ENCODE measurements at regions not wholly inside any gene's neighbourhood (a gene's known extent, or its start where the extent isn't known, plus 50 kb on each side); places are given as distances from the start of the nearest gene placed in this dataset.

DNA sequence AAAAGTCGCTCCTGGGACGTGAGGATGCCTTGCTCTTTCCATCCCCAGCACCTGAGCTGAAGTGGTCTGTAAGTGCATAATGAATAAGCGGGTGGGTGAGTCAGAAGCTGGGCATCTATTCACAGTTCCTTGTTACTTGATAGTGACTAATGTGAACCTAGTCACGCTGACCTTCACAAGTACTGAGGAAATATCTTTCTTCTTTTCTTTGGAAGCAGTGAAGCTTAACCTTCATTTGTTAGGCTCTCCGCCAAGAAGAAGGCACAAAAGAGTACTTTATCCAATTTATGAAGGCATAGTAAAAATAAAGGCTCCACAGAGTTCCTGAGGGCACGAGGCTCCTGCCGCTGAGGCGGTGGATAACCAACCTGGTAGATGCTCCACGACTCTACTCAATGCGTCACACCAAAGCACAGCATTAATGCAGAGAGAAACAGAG, 475.7 kb upstream of the SLIT2 start:
- TF ChIP-seq ARNTL (CRISPR knock-in tag; IDR thresholded peaks at IDR 0.05; ENCODE audit: borderline replicate concordance, low read depth) (no peak), ZNF565 (CRISPR knock-in tag; conservative IDR thresholded peaks at IDR 0.05; ENCODE audit: low read depth) (no peak), CSDC2 (CRISPR knock-in tag; IDR thresholded peaks at IDR 0.05) (no peak), ZFP30 (CRISPR knock-in tag; IDR thresholded peaks at IDR 0.05) (no peak), OSR1 (CRISPR knock-in tag; IDR thresholded peaks at IDR 0.05) (no peak), CREB5 (CRISPR knock-in tag; IDR thresholded peaks at IDR 0.05; ENCODE audit: low read depth) (no peak)
- TF ChIP-seq, protein P1, sequence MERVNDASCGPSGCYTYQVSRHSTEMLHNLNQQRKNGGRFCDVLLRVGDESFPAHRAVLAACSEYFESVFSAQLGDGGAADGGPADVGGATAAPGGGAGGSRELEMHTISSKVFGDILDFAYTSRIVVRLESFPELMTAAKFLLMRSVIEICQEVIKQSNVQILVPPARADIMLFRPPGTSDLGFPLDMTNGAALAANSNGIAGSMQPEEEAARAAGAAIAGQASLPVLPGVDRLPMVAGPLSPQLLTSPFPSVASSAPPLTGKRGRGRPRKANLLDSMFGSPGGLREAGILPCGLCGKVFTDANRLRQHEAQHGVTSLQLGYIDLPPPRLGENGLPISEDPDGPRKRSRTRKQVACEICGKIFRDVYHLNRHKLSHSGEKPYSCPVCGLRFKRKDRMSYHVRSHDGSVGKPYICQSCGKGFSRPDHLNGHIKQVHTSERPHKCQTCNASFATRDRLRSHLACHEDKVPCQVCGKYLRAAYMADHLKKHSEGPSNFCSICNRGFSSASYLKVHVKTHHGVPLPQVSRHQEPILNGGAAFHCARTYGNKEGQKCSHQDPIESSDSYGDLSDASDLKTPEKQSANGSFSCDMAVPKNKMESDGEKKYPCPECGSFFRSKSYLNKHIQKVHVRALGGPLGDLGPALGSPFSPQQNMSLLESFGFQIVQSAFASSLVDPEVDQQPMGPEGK (CRISPR knock-in tag; IDR thresholded peaks at IDR 0.05; ENCODE audit: borderline replicate concordance), result no peak

Measured in SK-N-SH treated with all-trans-retinoic acid at 6 μM for 48 hours (cell line).